ENCODE measurements at regions not wholly inside any gene's neighbourhood (a gene's known extent, or its start where the extent isn't known, plus 50 kb on each side); places are given as distances from the start of the nearest gene placed in this dataset.

GRCh38 chr4:24140892-24141291, 251.0 kb upstream of the PPARGC1A start:
- Histone ChIP-seq H3K9ac (ENCODE audit: low read depth in 1 of 2, low read length in 2 of 2) (no peak overlapping the region), H3K4me1 (ENCODE audit: control insufficient read depth in 4 of 4, insufficient read depth in 4 of 4, low read length in 3 of 4) (peaks cover 2 to 21% (median 15%) of the 10 kb centered on the region in 4 donors), H3K36me3 (ENCODE audit: control insufficient read depth in 4 of 4, insufficient read depth in 3 of 4, low read depth in 1 of 4, low read length in 3 of 4) (no peaks in the 10 kb centered on the region), H3K4me3 (ENCODE audit: low read depth in 1 of 3, low read length in 3 of 3) (no peak overlapping the region), H3K27ac (ENCODE audit: low read depth in 1 of 2, low read length in 2 of 2) (no peak overlapping the region), H3K9me3 (ENCODE audit: control insufficient read depth in 4 of 4, low read length in 3 of 4) (no peaks in the 10 kb centered on the region), H3K27me3 (ENCODE audit: control insufficient read depth in 4 of 4, insufficient read depth in 4 of 4, low read length in 3 of 4) (no peaks in the 10 kb centered on the region)
- no peak for DNase-seq (ENCODE audit: low spot score)
- TF ChIP-seq REST (IDR thresholded peaks at IDR 0.05) (no peak), FOXA2 (IDR thresholded peaks at IDR 0.05) (no peak), CTCF (IDR thresholded peaks at IDR 0.05; ENCODE audit: low read depth, low read length, missing input control) (no peak)
- WGBS = 91% methylated on average over 3 of the region's 3 CpGs

GRCh38 chr4:24137671-24138601, 248.1 kb upstream of the PPARGC1A start:
- H3K27me3 ChIP-seq (ENCODE audit: control insufficient read depth in 4 of 4, insufficient read depth in 4 of 4, low read length in 3 of 4) = no peaks in the 10 kb centered on the region
- no peak for DNase-seq (ENCODE audit: low spot score)
- H3K4me3 ChIP-seq (ENCODE audit: low read depth in 1 of 3, low read length in 3 of 3) = no peak overlapping the region
- H3K9me3 ChIP-seq (ENCODE audit: control insufficient read depth in 4 of 4, low read length in 3 of 4) = no peaks in the 10 kb centered on the region
- H3K9ac ChIP-seq (ENCODE audit: low read depth in 1 of 2, low read length in 2 of 2) = peak overlapping the region in 1 of 2 donors; percentile 65
- H3K27ac ChIP-seq (ENCODE audit: low read depth in 1 of 2, low read length in 2 of 2) = peak overlapping the region; percentile 83 to 84
- H3K36me3 ChIP-seq (ENCODE audit: control insufficient read depth in 4 of 4, insufficient read depth in 3 of 4, low read depth in 1 of 4, low read length in 3 of 4) = no peaks in the 10 kb centered on the region
- 23% methylated on average over 8 of the region's 8 CpGs for whole genome bisulfite sequencing
- H3K4me1 ChIP-seq (ENCODE audit: control insufficient read depth in 4 of 4, insufficient read depth in 4 of 4, low read length in 3 of 4) = peaks cover 2 to 21% (median 15%) of the 10 kb centered on the region in 4 donors
- TF ChIP-seq GABPA (IDR thresholded peaks at IDR 0.05 in 1 of 2, conservative IDR thresholded peaks at IDR 0.05 in 1 of 2) = no peak
- TF ChIP-seq MAX (IDR thresholded peaks at IDR 0.05) = peak; percentile 61
- TF ChIP-seq HNF4G (IDR thresholded peaks at IDR 0.05) = peak; percentile 62
- peak; percentile 90 to 95 for TF ChIP-seq RXRA (IDR thresholded peaks at IDR 0.05)
- peak; percentile 39 for TF ChIP-seq FOXA1 (IDR thresholded peaks at IDR 0.05)
- no peak for TF ChIP-seq TAF1 (conservative IDR thresholded peaks at IDR 0.05)
- TF ChIP-seq RAD21 (IDR thresholded peaks at IDR 0.05) = peak; percentile 54 to 55
- TF ChIP-seq YY1 (IDR thresholded peaks at IDR 0.05) = peak; percentile 66
- TF ChIP-seq ATF3 (IDR thresholded peaks at IDR 0.05) = no peak
- TF ChIP-seq ZBTB33 (IDR thresholded peaks at IDR 0.05) = peak; percentile 84
- peak; percentile 86 to 88 for TF ChIP-seq HNF4A (conservative IDR thresholded peaks at IDR 0.05)
- TF ChIP-seq REST (IDR thresholded peaks at IDR 0.05) = peak; percentile 68
- no peak for TF ChIP-seq CTCF (IDR thresholded peaks at IDR 0.05; ENCODE audit: low read depth, low read length, missing input control)
- peak; percentile 14 to 74 for TF ChIP-seq JUND (IDR thresholded peaks at IDR 0.05)
- peak; percentile 75 for TF ChIP-seq FOXA2 (IDR thresholded peaks at IDR 0.05)
- peak; percentile 38 for TF ChIP-seq NR2F2 (IDR thresholded peaks at IDR 0.05)
